ENCODE measurements at regions not wholly inside any gene's neighbourhood (a gene's known extent, or its start where the extent isn't known, plus 50 kb on each side); places are given as distances from the start of the nearest gene placed in this dataset.

- 63 to 73% methylated on average over 1 of the region's 1 CpG for WGBS, 2 donors
- Histone ChIP-seq H3K27me3 (no peaks in the 10 kb centered on the region), H3K4me3 (no peak overlapping the region), H3K27ac (no peak overlapping the region), H3K9me3 (peaks cover 0 to 9% (median 0%) of the 10 kb centered on the region in 3 donors), H3K4me1 (no peaks in the 10 kb centered on the region), H3K36me3 (replicated peaks in 1 of 2; ENCODE audit: insufficient read depth in 1 of 2, low read depth in 2 of 2) (no peaks in the 10 kb centered on the region)
- ATAC-seq (no peak), DNase-seq (no peak)
- intact Hi-C loops (cut with DNase I) = no loop called here
- TF ChIP-seq CTCF (IDR thresholded peaks at IDR 0.05) = no peak
- no peak for TF ChIP-seq POLR2A (IDR thresholded peaks at IDR 0.05)
These were observed 113.0 kb upstream of the MSX1 start for GRCh38 chr4:4746444-4746843.

GRCh38 chr4:4740071-4740470, 119.4 kb upstream of the MSX1 start:
- ATAC-seq (no peak), DNase-seq (no peak)
- H3K9me3 ChIP-seq = no peaks in the 10 kb centered on the region
- intact Hi-C loops (cut with DNase I) = no loop called here
- no peak overlapping the region for H3K27ac ChIP-seq
- H3K27me3 ChIP-seq = no peaks in the 10 kb centered on the region
- H3K4me1 ChIP-seq = no peaks in the 10 kb centered on the region
- no peak overlapping the region for H3K4me3 ChIP-seq
- TF ChIP-seq CTCF (IDR thresholded peaks at IDR 0.05) (no peak), POLR2A (IDR thresholded peaks at IDR 0.05) (no peak)
- no peaks in the 10 kb centered on the region for H3K36me3 ChIP-seq (replicated peaks in 1 of 2; ENCODE audit: insufficient read depth in 1 of 2, low read depth in 2 of 2)

- no peak overlapping the region for H3K4me3 ChIP-seq
- ATAC-seq (no peak), DNase-seq (no peak)
- no peak overlapping the region for H3K27ac ChIP-seq
- no peaks in the 10 kb centered on the region for H3K9me3 ChIP-seq
- TF ChIP-seq POLR2A (IDR thresholded peaks at IDR 0.05) (no peak), CTCF (IDR thresholded peaks at IDR 0.05) (no peak)
- H3K4me1 ChIP-seq = no peaks in the 10 kb centered on the region
- WGBS, 2 donors = 74 to 76% methylated on average over 6 of the region's 6 CpGs
- H3K27me3 ChIP-seq = no peaks in the 10 kb centered on the region
- intact Hi-C loops (cut with DNase I) = no loop called here
- no peaks in the 10 kb centered on the region for H3K36me3 ChIP-seq (replicated peaks in 1 of 2; ENCODE audit: insufficient read depth in 1 of 2, low read depth in 2 of 2)
These were observed 123.6 kb upstream of the MSX1 start for GRCh38 chr4:4735870-4736269.

- no peaks in the 10 kb centered on the region for H3K9me3 ChIP-seq
- TF ChIP-seq CTCF (IDR thresholded peaks at IDR 0.05) = no peak
- TF ChIP-seq POLR2A (IDR thresholded peaks at IDR 0.05) = no peak
- no peaks in the 10 kb centered on the region for H3K27me3 ChIP-seq
- DNase-seq (no peak), ATAC-seq (no peak)
- no peaks in the 10 kb centered on the region for H3K36me3 ChIP-seq (replicated peaks in 1 of 2; ENCODE audit: insufficient read depth in 1 of 2, low read depth in 2 of 2)
- 76 to 84% methylated on average over 9 of the region's 9 CpGs for WGBS, 2 donors
- no peaks in the 10 kb centered on the region for H3K4me1 ChIP-seq
- H3K27ac ChIP-seq = no peak overlapping the region
- H3K4me3 ChIP-seq = no peak overlapping the region
- intact Hi-C loops (cut with DNase I) = no loop called here
These were observed 124.2 kb upstream of the MSX1 start for GRCh38 chr4:4735136-4735750.

- WGBS, 2 donors = 63 to 85% methylated on average over 5 of the region's 5 CpGs
- intact Hi-C loops (cut with DNase I) = no loop called here
- no peak for DNase-seq
- Histone ChIP-seq H3K4me1 (no peaks in the 10 kb centered on the region), H3K36me3 (replicated peaks in 1 of 2; ENCODE audit: insufficient read depth in 1 of 2, low read depth in 2 of 2) (no peaks in the 10 kb centered on the region), H3K27me3 (no peaks in the 10 kb centered on the region), H3K4me3 (no peak overlapping the region), H3K27ac (no peak overlapping the region), H3K9me3 (no peaks in the 10 kb centered on the region)
- TF ChIP-seq CTCF (IDR thresholded peaks at IDR 0.05) = no peak
- TF ChIP-seq POLR2A (IDR thresholded peaks at IDR 0.05) = no peak
- ATAC-seq = no peak
These were observed 125.0 kb upstream of the MSX1 start for GRCh38 chr4:4734425-4734824.

All from body of pancreas (tissue), 4 donors.